OCI-LY1 (cell line): ENCODE measurements at regions not wholly inside any gene's neighbourhood (a gene's known extent, or its start where the extent isn't known, plus 50 kb on each side); places are given as distances from the start of the nearest gene placed in this dataset.

Source experiments
- H2AFZ ChIP-seq: fragments of 200-600 bp; sonication (generic), shearing (Covaris generic); 2 replicates; pipeline ENCODE4 v1.6.0; 2014; ENCODE audit warnings: antibody characterized with exemption, mild to moderate bottlenecking, low read length
- H3F3A ChIP-seq: fragments of 200-600 bp; sonication (generic), shearing (Covaris generic); 2 replicates; pipeline ENCODE4 v1.6.0; 2014; ENCODE audit warnings: mild to moderate bottlenecking, antibody characterized with exemption, low read length, moderate library complexity; ENCODE audit not compliant: insufficient read depth
- H3K27ac ChIP-seq: fragments of 200-600 bp; sonication (generic); 2 replicates; pipeline ENCODE4 v1.5.1; 2014; ENCODE audit warnings: low read length, mixed run types, mild to moderate bottlenecking, low read depth; ENCODE audit not compliant: poor library complexity, severe bottlenecking
- H3K27me3 ChIP-seq: fragments of 200-600 bp; sonication (generic); 2 replicates; pipeline ENCODE4 v1.6.0; 2014; ENCODE audit warnings: antibody characterized with exemption, mild to moderate bottlenecking, low read length, moderate library complexity; ENCODE audit not compliant: insufficient read depth
- H3K36me3 ChIP-seq: fragments of 200-600 bp; sonication (generic); 2 replicates; pipeline ENCODE4 v1.6.1; 2014; ENCODE audit warnings: mild to moderate bottlenecking, antibody characterized with exemption, low read length, moderate library complexity, mixed read lengths; ENCODE audit not compliant: insufficient read depth
- H3K4me1 ChIP-seq: fragments of 200-600 bp; sonication (generic); 2 replicates; pipeline ENCODE4 v1.5.1; 2014; ENCODE audit warnings: mild to moderate bottlenecking, low read length, moderate library complexity; ENCODE audit not compliant: insufficient read depth, severe bottlenecking
- H3K4me2 ChIP-seq: fragments of 200-600 bp; sonication (generic), shearing (Covaris generic); 2 replicates; pipeline ENCODE4 v1.6.1; 2014; ENCODE audit warnings: low read length
- H3K4me3 ChIP-seq: fragments of 200-600 bp; sonication (generic); 2 replicates; pipeline ENCODE4 v1.5.1; 2014; ENCODE audit warnings: low read length, low read depth, mild to moderate bottlenecking, mixed read lengths; ENCODE audit not compliant: poor library complexity, severe bottlenecking
- H3K79me2 ChIP-seq: fragments of 200-600 bp; shearing (Covaris generic); 2 replicates; pipeline ENCODE4 v1.6.1; 2016; ENCODE audit warnings: mixed run types, low read length, mixed read lengths; ENCODE audit not compliant: insufficient read depth
- H3K9ac ChIP-seq: fragments of 200-600 bp; sonication (generic), shearing (Covaris generic); 2 replicates; pipeline ENCODE4 v1.6.1; 2014; ENCODE audit warnings: mild to moderate bottlenecking, low read length, mixed read lengths
- H3K9me2 ChIP-seq: fragments of 200-600 bp; sonication (generic), shearing (Covaris generic); 2 replicates; pipeline ENCODE4 v1.6.1; 2014; ENCODE audit warnings: low read depth, mild to moderate bottlenecking, low read length, mixed read lengths
- H3K9me3 ChIP-seq: fragments of 200-600 bp; shearing (Covaris generic); 2 replicates; pipeline ENCODE4 v1.6.1; 2014; ENCODE audit warnings: low read length, mixed read lengths
- H4K20me1 ChIP-seq: fragments of 200-600 bp; sonication (generic), shearing (Covaris generic); 2 replicates; pipeline ENCODE4 v1.6.0; 2016; ENCODE audit warnings: mild to moderate bottlenecking, low read length; ENCODE audit not compliant: insufficient read depth
- EZH2 ChIP-seq: fragments of 200-600 bp; sonication (generic), shearing (Covaris generic); IDR thresholded peaks from 2 replicates; pipeline ENCODE4 v1.8.0; 2017; ENCODE audit warnings: borderline replicate concordance, mixed run types, mild to moderate bottlenecking, antibody characterized with exemption, low read length, moderate library complexity, mixed read lengths
- TF ChIP-seq, protein P1 (sequence below): fragments of 200-600 bp; sonication (generic), shearing (Covaris generic); IDR thresholded peaks from 2 replicates; pipeline ENCODE4 v1.5.1; 2017; ENCODE audit warnings: mild to moderate bottlenecking, antibody characterized with exemption, low read length, moderate library complexity, mixed read lengths

DNA sequence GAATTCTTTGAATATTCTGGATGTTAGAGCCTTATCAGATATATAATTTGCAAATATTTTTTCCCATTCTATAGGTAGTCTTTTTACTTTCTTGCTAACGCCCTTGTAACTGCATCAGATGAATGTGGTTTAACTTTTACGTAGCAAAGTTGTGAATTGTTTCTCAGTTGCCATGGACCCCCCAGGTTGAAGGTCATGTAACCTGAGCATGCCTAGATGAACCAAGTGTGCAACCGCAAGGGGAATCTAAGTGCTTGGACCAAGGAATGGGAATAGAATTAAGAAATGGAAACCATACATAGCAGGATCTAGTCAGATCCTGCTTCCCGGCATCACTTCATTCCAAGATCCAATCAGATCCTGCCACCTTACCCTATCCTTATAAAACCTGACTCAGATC, 65.1 kb upstream of the TNP1 start:
- H3K36me3 ChIP-seq: no peaks in the 10 kb centered on the region
- no peaks in the 10 kb centered on the region for H3K79me2 ChIP-seq
- H3K4me1 ChIP-seq: no peaks in the 10 kb centered on the region
- H3K9me3 ChIP-seq: no peaks in the 10 kb centered on the region
- H4K20me1 ChIP-seq: no peaks in the 10 kb centered on the region
- no peak overlapping the region for H2AFZ ChIP-seq
- H3K27ac ChIP-seq: no peak overlapping the region
- TF ChIP-seq, protein P1, sequence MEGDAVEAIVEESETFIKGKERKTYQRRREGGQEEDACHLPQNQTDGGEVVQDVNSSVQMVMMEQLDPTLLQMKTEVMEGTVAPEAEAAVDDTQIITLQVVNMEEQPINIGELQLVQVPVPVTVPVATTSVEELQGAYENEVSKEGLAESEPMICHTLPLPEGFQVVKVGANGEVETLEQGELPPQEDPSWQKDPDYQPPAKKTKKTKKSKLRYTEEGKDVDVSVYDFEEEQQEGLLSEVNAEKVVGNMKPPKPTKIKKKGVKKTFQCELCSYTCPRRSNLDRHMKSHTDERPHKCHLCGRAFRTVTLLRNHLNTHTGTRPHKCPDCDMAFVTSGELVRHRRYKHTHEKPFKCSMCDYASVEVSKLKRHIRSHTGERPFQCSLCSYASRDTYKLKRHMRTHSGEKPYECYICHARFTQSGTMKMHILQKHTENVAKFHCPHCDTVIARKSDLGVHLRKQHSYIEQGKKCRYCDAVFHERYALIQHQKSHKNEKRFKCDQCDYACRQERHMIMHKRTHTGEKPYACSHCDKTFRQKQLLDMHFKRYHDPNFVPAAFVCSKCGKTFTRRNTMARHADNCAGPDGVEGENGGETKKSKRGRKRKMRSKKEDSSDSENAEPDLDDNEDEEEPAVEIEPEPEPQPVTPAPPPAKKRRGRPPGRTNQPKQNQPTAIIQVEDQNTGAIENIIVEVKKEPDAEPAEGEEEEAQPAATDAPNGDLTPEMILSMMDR: no peak
- TF ChIP-seq EZH2: no peak
- no peak overlapping the region for H3K4me3 ChIP-seq
- H3K9ac ChIP-seq: no peak overlapping the region
- no peak overlapping the region for H3K4me2 ChIP-seq
- H3F3A ChIP-seq: no peaks in the 10 kb centered on the region
- no peaks in the 10 kb centered on the region for H3K27me3 ChIP-seq
- H3K9me2 ChIP-seq: no peaks in the 10 kb centered on the region

DNA sequence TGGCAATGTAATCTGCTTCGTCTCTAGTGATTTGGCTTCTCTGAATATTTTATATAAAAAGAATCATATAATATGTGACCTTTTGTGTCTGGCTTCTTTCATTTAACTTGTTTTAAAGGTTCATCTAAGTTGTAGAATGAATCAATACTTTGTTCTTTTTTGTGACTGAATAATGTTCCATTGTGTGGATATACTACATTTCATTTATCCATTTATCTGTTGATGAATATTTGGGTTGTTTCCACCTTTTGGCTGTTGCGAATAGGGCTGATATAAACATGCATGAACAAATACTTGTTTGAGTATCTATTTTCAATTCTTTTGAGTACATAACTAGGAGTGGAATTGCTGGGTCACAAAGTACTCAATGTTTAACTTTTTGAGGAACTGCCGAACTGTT, 63.8 kb upstream of the TNP1 start:
- Histone ChIP-seq H3F3A (no peaks in the 10 kb centered on the region), H2AFZ (no peak overlapping the region), H3K4me1 (no peaks in the 10 kb centered on the region), H3K9ac (no peak overlapping the region), H3K79me2 (no peaks in the 10 kb centered on the region), H3K9me3 (no peaks in the 10 kb centered on the region), H3K36me3 (no peaks in the 10 kb centered on the region), H3K27me3 (no peaks in the 10 kb centered on the region), H3K4me2 (no peak overlapping the region), H3K9me2 (no peaks in the 10 kb centered on the region), H4K20me1 (no peaks in the 10 kb centered on the region), H3K4me3 (no peak overlapping the region), H3K27ac (no peak overlapping the region)
- TF ChIP-seq, protein P1: no peak
- TF ChIP-seq EZH2: no peak

DNA sequence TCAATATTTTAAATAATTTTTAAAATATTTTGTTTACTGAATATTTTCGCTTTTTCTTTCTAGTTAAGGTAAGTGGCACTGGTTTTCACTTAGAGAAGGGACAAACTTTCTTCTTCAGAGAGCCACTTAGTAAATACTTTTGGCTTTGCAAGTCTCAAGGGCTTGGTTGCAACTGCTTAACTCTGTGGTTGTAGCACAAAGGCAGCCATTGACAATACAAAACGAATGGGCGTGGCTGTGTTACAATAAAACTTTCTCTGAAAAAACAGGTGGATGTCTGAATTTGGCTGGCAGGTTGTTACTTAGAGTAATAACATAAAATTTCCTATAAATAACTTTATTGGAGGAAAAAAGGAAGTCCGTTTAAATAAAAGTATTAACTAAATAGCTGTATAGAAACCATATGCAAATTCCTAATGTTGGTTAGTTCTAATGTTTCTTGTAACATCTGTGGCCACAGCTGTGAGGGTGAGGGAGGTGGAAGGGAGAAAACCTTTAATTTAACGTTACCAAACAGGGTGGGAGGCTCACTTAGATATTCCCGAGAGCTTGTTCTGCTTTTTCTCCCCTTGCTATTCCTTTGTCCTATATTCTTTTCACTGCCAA, 62.4 kb upstream of the TNP1 start:
- Histone ChIP-seq H3K9me2 (no peaks in the 10 kb centered on the region), H3K9ac (no peak overlapping the region), H3K79me2 (no peaks in the 10 kb centered on the region), H4K20me1 (no peaks in the 10 kb centered on the region), H3F3A (no peaks in the 10 kb centered on the region), H3K36me3 (no peaks in the 10 kb centered on the region), H3K4me2 (no peak overlapping the region), H3K9me3 (no peaks in the 10 kb centered on the region), H3K27ac (no peak overlapping the region), H3K27me3 (no peaks in the 10 kb centered on the region), H3K4me3 (no peak overlapping the region), H3K4me1 (no peaks in the 10 kb centered on the region), H2AFZ (no peak overlapping the region)
- TF ChIP-seq, protein P1: no peak
- TF ChIP-seq EZH2: no peak
